Spleen (tissue), 7 donors: ENCODE measurements at regions not wholly inside any gene's neighbourhood (a gene's known extent, or its start where the extent isn't known, plus 50 kb on each side); places are given as distances from the start of the nearest gene placed in this dataset.
"Not testable (repeated sequence)": the region's sequence is repeated elsewhere in the genome, so short reads cannot be mapped to it uniquely, and the experiment has no call there.

ENCODE experiments used
- CTCF ChIP-seq, 11 experiments: fragments of 200-600 bp in 7 of 11; fragments of 450-650 bp in 4 of 11; sonication (generic) in 4 of 11; IDR thresholded peaks in 8 of 11; conservative IDR thresholded peaks in 3 of 11; 1 replicate in 7 of 11; 2 replicates in 4 of 11; pipeline versions ENCODE4 v1.4.0 to v1.8.0; 2016 to 2021; ENCODE audit warnings: antibody characterized with exemption in 11 of 11, inconsistent platforms in 4 of 11, mild to moderate bottlenecking in 1 of 11
- POLR2A ChIP-seq, 3 donors: fragments of 450-650 bp; IDR thresholded peaks; one replicate each; pipeline ENCODE4 v1.5.1; 2017; ENCODE audit warnings: antibody characterized with exemption in 3 of 3, mild to moderate bottlenecking in 1 of 3
- POLR2AphosphoS5 ChIP-seq, 3 donors: sonication (generic); formaldehyde crosslinking; IDR thresholded peaks; one replicate each; pipeline ENCODE4 v1.5.1; 2017; ENCODE audit warnings: antibody characterized with exemption in 3 of 3
- donor health status: DM: no; HTN: no; CAD: no; lungs with moderate emphysema.
- donor health status: DM: no; HTN: no; CAD: no.
- donor health status: DM: no; HTN: no; CAD: no.

GRCh38 chr1:149415373-149415772, 59.5 kb upstream of the NBPF19 start:
- not testable (repeated sequence) for TF ChIP-seq CTCF (IDR thresholded peaks at IDR 0.05 in 8 of 11, conservative IDR thresholded peaks at IDR 0.05 in 3 of 11); POLR2A (IDR thresholded peaks at IDR 0.05); POLR2AphosphoS5 (IDR thresholded peaks at IDR 0.05)
